GM23338 (cell line): ENCODE measurements at regions not wholly inside any gene's neighbourhood (a gene's known extent, or its start where the extent isn't known, plus 50 kb on each side); places are given as distances from the start of the nearest gene placed in this dataset.

Source experiments
- ATAC-seq: fragments of 200-7000 bp; cut with Tn5 transposase; 3 replicates; pipeline ENCODE4 v1.9.1; 2020
- DNase-seq: peaks from one replicate; pipeline ENCODE4 v3.0.0-alpha.2; 2015; ENCODE audit warnings: low spot score
- H2AFZ ChIP-seq: fragments of 200-600 bp; sonication (generic); 2 replicates; pipeline ENCODE4 v1.8.0; 2016; ENCODE audit warnings: antibody characterized with exemption, mild to moderate bottlenecking, moderate library complexity
- H3F3A ChIP-seq: fragments of 200-600 bp; sonication (generic); replicated peaks from 2 replicates; pipeline ENCODE4 v1.8.0; 2017; ENCODE audit warnings: antibody characterized with exemption, mixed run types, low read depth
- H3K27ac ChIP-seq: fragments of 200-600 bp; sonication (generic); 2 replicates; pipeline ENCODE4 v1.6.1; 2016; ENCODE audit warnings: low read depth
- H3K27me3 ChIP-seq: fragments of 200-600 bp; sonication (generic); 2 replicates; pipeline ENCODE4 v1.8.0; 2016; ENCODE audit warnings: mild to moderate bottlenecking, mixed run types, moderate library complexity; ENCODE audit not compliant: insufficient read depth
- H3K36me3 ChIP-seq: fragments of 200-600 bp; sonication (generic); 2 replicates; pipeline ENCODE4 v1.8.0; 2016; ENCODE audit warnings: mild to moderate bottlenecking; ENCODE audit not compliant: insufficient read depth
- H3K4me1 ChIP-seq: fragments of 200-600 bp; sonication (generic); 2 replicates; pipeline ENCODE4 v1.8.0; 2016; ENCODE audit warnings: mild to moderate bottlenecking, moderate library complexity; ENCODE audit not compliant: insufficient read depth
- H3K4me2 ChIP-seq: fragments of 200-600 bp; sonication (generic); 2 replicates; pipeline ENCODE4 v1.7.1; 2017; ENCODE audit warnings: mixed run types
- H3K4me3 ChIP-seq: fragments of 200-600 bp; sonication (generic); 2 replicates; pipeline ENCODE4 v1.6.1; 2016; ENCODE audit warnings: mixed run types
- H3K79me2 ChIP-seq: fragments of 200-600 bp; sonication (generic); replicated peaks from 2 replicates; pipeline ENCODE4 v1.8.0; 2017; ENCODE audit warnings: mild to moderate bottlenecking; ENCODE audit not compliant: insufficient read depth
- H3K9me2 ChIP-seq: fragments of 200-600 bp; sonication (generic); 2 replicates; pipeline ENCODE4 v1.8.0; 2017; ENCODE audit not compliant: insufficient read depth
- H4K20me1 ChIP-seq: fragments of 200-600 bp; sonication (generic); replicated peaks from 2 replicates; pipeline ENCODE4 v1.8.0; 2017; ENCODE audit warnings: mild to moderate bottlenecking; ENCODE audit not compliant: insufficient read depth
- H3K27ac Mint-ChIP-seq: 2 replicates; pipeline ENCODE4 v1.8.0; 2020; ENCODE audit warnings: inconsistent platforms, mild to moderate bottlenecking, moderate library complexity, mixed read lengths
- H3K27me3 Mint-ChIP-seq: 3 replicates; pipeline ENCODE4 v1.8.0; 2022; ENCODE audit warnings: low read depth, mild to moderate bottlenecking, moderate library complexity, mixed read lengths, inconsistent platforms; ENCODE audit not compliant: insufficient read depth, poor library complexity
- H3K36me3 Mint-ChIP-seq: 3 replicates; pipeline ENCODE4 v1.8.0; 2021; ENCODE audit warnings: low read depth, mild to moderate bottlenecking, inconsistent platforms, moderate library complexity, mixed read lengths
- H3K4me1 Mint-ChIP-seq: 3 replicates; pipeline ENCODE4 v1.8.0; 2020; ENCODE audit warnings: mild to moderate bottlenecking, inconsistent platforms, mixed read lengths
- H3K4me3 Mint-ChIP-seq: 3 replicates; pipeline ENCODE4 v1.8.0; 2021; ENCODE audit warnings: moderate library complexity, mild to moderate bottlenecking, inconsistent platforms, mixed read lengths
- H3K9me3 Mint-ChIP-seq: 3 replicates; pipeline ENCODE4 v1.8.0; 2020; ENCODE audit warnings: moderate library complexity, mild to moderate bottlenecking, inconsistent platforms, mixed read lengths
- CREB1 ChIP-seq: fragments of 250-450 bp; sonication (Bioruptor Pico); IDR thresholded peaks from 2 replicates; pipeline ENCODE4 v1.5.0; 2020; ENCODE audit warnings: low read depth, mild to moderate bottlenecking, moderate library complexity
- EZH2 ChIP-seq: fragments of 200-600 bp; sonication (generic); IDR thresholded peaks from one replicate; pipeline ENCODE4 v1.8.0; 2017; ENCODE audit warnings: antibody characterized with exemption, mild to moderate bottlenecking, low read depth; ENCODE audit not compliant: unreplicated experiment
- EZH2phosphoT487 ChIP-seq: fragments of 200-600 bp; sonication (generic); IDR thresholded peaks from one replicate; pipeline ENCODE4 v1.8.1; 2018; ENCODE audit warnings: antibody characterized with exemption; ENCODE audit not compliant: unreplicated experiment
- JUNB ChIP-seq: IDR thresholded peaks from one replicate; pipeline ENCODE4 v1.6.1; 2016; ENCODE audit warnings: antibody characterized with exemption; ENCODE audit not compliant: unreplicated experiment
- NANOG ChIP-seq: IDR thresholded peaks from 2 replicates; pipeline ENCODE4 v1.6.1; 2016; ENCODE audit warnings: antibody characterized with exemption, borderline replicate concordance
- POLR2AphosphoS5 ChIP-seq: IDR thresholded peaks from 2 replicates; pipeline ENCODE4 v1.6.1; 2016; ENCODE audit warnings: antibody characterized with exemption, low read depth
- REST ChIP-seq: IDR thresholded peaks from one replicate; pipeline ENCODE4 v1.6.1; 2018; ENCODE audit warnings: antibody characterized with exemption; ENCODE audit not compliant: unreplicated experiment
- ZNF114 ChIP-seq: fragments of 250-450 bp; sonication (Bioruptor Pico); IDR thresholded peaks from 2 replicates; pipeline ENCODE4 v1.5.0; 2020; ENCODE audit warnings: mild to moderate bottlenecking, moderate library complexity
- ZNF331 ChIP-seq: fragments of 250-450 bp; sonication (Bioruptor Pico); IDR thresholded peaks from 2 replicates; pipeline ENCODE4 v1.5.0; 2020; ENCODE audit warnings: low read depth, mild to moderate bottlenecking, moderate library complexity
- TF ChIP-seq, protein P1 (sequence below): fragments of 250-450 bp; sonication (Bioruptor Pico); IDR thresholded peaks from 2 replicates; pipeline ENCODE4 v1.5.0; 2020; ENCODE audit warnings: mild to moderate bottlenecking, moderate library complexity

DNA sequence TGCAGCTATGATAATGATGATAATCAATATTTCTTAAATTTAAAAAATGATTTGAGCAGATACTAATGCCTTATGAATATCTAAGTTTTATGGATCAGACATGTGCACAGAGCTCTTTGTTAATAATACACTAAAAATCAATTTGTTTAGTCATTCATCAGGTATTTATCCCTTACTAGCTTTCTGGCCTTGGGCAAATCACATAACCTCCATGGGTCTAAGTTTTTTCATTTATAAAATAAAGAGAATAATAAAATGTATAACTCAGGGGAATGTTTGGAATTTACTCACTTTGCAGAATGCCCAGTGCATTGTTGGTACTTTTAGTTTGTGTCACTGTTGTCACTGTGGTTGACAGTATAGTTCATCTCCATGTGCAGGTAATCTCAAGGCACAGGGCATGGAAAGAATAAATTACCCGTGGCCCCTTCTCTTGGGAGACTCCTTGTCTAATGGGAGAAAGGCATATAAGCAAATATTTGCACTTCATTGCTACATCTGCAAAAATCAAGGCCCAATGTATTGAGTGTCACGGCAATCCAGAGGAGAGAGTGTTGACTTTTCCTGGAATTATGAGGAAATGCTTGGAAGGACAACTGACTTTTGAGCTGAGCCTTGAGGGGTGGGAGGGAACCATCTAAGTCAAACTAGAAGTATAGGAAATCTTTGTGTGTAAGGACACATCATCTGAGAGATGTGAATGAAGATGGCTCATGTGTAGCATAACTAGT lies 64.7 kb upstream of the CTTNBP2 start (continued):
- TF ChIP-seq EZH2 (no peak), ZNF331 (CRISPR knock-in tag) (no peak), REST (no peak), NANOG (no peak), ZNF114 (CRISPR knock-in tag) (no peak)

- no peaks in the 10 kb centered on the region for H3K27me3 Mint-ChIP-seq
- H3K27ac ChIP-seq = no peak overlapping the region
- no peak overlapping the region for H3K4me3 Mint-ChIP-seq
- no peaks in the 10 kb centered on the region for H4K20me1 ChIP-seq
- TF ChIP-seq CREB1 (CRISPR knock-in tag) (no peak), EZH2phosphoT487 (no peak), POLR2AphosphoS5 (no peak), JUNB (no peak), ZNF114 (CRISPR knock-in tag) (no peak)
- TF ChIP-seq, protein P1, sequence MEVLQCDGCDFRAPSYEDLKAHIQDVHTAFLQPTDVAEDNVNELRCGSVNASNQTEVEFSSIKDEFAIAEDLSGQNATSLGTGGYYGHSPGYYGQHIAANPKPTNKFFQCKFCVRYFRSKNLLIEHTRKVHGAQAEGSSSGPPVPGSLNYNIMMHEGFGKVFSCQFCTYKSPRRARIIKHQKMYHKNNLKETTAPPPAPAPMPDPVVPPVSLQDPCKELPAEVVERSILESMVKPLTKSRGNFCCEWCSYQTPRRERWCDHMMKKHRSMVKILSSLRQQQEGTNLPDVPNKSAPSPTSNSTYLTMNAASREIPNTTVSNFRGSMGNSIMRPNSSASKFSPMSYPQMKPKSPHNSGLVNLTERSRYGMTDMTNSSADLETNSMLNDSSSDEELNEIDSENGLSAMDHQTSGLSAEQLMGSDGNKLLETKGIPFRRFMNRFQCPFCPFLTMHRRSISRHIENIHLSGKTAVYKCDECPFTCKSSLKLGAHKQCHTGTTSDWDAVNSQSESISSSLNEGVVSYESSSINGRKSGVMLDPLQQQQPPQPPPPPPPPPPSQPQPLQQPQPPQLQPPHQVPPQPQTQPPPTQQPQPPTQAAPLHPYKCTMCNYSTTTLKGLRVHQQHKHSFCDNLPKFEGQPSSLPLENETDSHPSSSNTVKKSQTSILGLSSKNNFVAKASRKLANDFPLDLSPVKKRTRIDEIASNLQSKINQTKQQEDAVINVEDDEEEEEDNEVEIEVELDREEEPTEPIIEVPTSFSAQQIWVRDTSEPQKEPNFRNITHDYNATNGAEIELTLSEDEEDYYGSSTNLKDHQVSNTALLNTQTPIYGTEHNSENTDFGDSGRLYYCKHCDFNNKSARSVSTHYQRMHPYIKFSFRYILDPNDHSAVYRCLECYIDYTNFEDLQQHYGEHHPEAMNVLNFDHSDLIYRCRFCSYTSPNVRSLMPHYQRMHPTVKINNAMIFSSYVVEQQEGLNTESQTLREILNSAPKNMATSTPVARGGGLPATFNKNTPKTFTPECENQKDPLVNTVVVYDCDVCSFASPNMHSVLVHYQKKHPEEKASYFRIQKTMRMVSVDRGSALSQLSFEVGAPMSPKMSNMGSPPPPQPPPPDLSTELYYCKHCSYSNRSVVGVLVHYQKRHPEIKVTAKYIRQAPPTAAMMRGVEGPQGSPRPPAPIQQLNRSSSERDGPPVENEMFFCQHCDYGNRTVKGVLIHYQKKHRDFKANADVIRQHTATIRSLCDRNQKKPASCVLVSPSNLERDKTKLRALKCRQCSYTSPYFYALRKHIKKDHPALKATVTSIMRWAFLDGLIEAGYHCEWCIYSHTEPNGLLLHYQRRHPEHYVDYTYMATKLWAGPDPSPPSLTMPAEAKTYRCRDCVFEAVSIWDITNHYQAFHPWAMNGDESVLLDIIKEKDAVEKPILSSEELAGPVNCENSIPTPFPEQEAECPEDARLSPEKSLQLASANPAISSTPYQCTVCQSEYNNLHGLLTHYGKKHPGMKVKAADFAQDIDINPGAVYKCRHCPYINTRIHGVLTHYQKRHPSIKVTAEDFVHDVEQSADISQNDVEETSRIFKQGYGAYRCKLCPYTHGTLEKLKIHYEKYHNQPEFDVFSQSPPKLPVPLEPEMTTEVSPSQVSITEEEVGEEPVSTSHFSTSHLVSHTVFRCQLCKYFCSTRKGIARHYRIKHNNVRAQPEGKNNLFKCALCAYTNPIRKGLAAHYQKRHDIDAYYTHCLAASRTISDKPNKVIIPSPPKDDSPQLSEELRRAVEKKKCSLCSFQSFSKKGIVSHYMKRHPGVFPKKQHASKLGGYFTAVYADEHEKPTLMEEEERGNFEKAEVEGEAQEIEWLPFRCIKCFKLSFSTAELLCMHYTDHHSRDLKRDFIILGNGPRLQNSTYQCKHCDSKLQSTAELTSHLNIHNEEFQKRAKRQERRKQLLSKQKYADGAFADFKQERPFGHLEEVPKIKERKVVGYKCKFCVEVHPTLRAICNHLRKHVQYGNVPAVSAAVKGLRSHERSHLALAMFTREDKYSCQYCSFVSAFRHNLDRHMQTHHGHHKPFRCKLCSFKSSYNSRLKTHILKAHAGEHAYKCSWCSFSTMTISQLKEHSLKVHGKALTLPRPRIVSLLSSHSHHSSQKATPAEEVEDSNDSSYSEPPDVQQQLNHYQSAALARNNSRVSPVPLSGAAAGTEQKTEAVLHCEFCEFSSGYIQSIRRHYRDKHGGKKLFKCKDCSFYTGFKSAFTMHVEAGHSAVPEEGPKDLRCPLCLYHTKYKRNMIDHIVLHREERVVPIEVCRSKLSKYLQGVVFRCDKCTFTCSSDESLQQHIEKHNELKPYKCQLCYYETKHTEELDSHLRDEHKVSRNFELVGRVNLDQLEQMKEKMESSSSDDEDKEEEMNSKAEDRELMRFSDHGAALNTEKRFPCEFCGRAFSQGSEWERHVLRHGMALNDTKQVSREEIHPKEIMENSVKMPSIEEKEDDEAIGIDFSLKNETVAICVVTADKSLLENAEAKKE (CRISPR knock-in tag) = no peak
- 0 out of 3 replicates have a peak, but pooled peaks cover 2% of the 10 kb centered on the region for H3K36me3 Mint-ChIP-seq
- H3K4me1 ChIP-seq = peaks cover 5% of the 10 kb centered on the region; the same call in 1 of the 2 replicates
- no peaks in the 10 kb centered on the region for H3K36me3 ChIP-seq
- DNase-seq (no peak), ATAC-seq (no peak)
- H3K79me2 ChIP-seq = no peaks in the 10 kb centered on the region
- no peak overlapping the region for H3K4me2 ChIP-seq
- no peak overlapping the region for H3K27ac Mint-ChIP-seq
- H3F3A ChIP-seq = no peaks in the 10 kb centered on the region
- no peak overlapping the region for H3K4me3 ChIP-seq
- no peak overlapping the region for H2AFZ ChIP-seq
- H3K4me1 Mint-ChIP-seq = peaks cover 10% of the 10 kb centered on the region
- no peaks in the 10 kb centered on the region for H3K27me3 ChIP-seq
- H3K9me2 ChIP-seq = peaks cover 4% of the 10 kb centered on the region; the same call in 1 of the 2 replicates
- H3K9me3 Mint-ChIP-seq = no peaks in the 10 kb centered on the region
These were observed 68.0 kb upstream of the CTTNBP2 start for GRCh38 chr7:117941138-117941810.
